Astrocyte (in vitro differentiated cells and primary cell): ENCODE measurements at regions not wholly inside any gene's neighbourhood (a gene's known extent, or its start where the extent isn't known, plus 50 kb on each side); places are given as distances from the start of the nearest gene placed in this dataset.

Source experiments
- CTCF ChIP-seq: IDR thresholded peaks from 2 replicates; pipeline ENCODE4 v1.5.1; 2011; ENCODE audit warnings: low read depth, mild to moderate bottlenecking, inconsistent platforms, low read length, moderate library complexity; ENCODE audit not compliant: insufficient read depth
- EZH2 ChIP-seq: IDR thresholded peaks from 2 replicates; pipeline ENCODE4 v1.6.1; 2012; ENCODE audit warnings: mild to moderate bottlenecking, low read length, inconsistent platforms; ENCODE audit not compliant: insufficient read depth

GRCh38 chr2:104769096-104769495, 84.8 kb upstream of the POU3F3 start:
- no peak for TF ChIP-seq CTCF
- TF ChIP-seq EZH2, result no peak
